Uterus (tissue), 2 donors: ENCODE measurements at regions not wholly inside any gene's neighbourhood (a gene's known extent, or its start where the extent isn't known, plus 50 kb on each side); places are given as distances from the start of the nearest gene placed in this dataset.

Experiments used
- POLR2A ChIP-seq, 2 donors: fragments of 450-650 bp; IDR thresholded peaks; one replicate each; pipeline ENCODE4 v1.6.1; 2016; ENCODE audit warnings: antibody characterized with exemption in 2 of 2, mild to moderate bottlenecking in 1 of 2, moderate library complexity in 1 of 2
- TF ChIP-seq, protein P1 (sequence below), 4 experiments: fragments of 200-600 bp in 2 of 4; fragments of 450-650 bp in 2 of 4; sonication (generic) in 2 of 4; IDR thresholded peaks; one replicate each; pipeline ENCODE4 v1.5.1; 2016 to 2019; ENCODE audit warnings: antibody characterized with exemption in 4 of 4, mild to moderate bottlenecking in 2 of 4, moderate library complexity in 1 of 4

DNA sequence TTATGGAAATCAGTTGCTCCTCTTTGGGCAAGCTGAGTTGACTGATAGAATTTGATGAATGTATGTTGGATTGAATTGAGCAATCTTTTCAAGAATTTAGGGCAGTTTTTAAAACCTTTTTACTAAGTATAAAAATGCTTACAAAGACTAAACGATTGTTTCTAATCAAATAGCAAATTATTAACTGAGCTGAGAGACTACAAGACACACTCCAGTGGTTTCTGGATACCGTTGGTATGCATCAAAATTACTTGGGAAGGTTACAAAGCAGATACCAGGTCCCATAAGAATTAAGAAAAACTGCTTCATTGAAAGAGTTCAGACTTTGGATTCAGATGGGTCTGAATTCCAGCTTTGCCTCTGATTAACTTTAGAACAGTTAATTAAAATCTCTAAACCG lies 721.4 kb downstream of the FAM181B start:
- TF ChIP-seq, protein P1, sequence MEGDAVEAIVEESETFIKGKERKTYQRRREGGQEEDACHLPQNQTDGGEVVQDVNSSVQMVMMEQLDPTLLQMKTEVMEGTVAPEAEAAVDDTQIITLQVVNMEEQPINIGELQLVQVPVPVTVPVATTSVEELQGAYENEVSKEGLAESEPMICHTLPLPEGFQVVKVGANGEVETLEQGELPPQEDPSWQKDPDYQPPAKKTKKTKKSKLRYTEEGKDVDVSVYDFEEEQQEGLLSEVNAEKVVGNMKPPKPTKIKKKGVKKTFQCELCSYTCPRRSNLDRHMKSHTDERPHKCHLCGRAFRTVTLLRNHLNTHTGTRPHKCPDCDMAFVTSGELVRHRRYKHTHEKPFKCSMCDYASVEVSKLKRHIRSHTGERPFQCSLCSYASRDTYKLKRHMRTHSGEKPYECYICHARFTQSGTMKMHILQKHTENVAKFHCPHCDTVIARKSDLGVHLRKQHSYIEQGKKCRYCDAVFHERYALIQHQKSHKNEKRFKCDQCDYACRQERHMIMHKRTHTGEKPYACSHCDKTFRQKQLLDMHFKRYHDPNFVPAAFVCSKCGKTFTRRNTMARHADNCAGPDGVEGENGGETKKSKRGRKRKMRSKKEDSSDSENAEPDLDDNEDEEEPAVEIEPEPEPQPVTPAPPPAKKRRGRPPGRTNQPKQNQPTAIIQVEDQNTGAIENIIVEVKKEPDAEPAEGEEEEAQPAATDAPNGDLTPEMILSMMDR (IDR thresholded peaks at IDR 0.05) = no peak
- TF ChIP-seq POLR2A (IDR thresholded peaks at IDR 0.05) = no peak
